NCI-H1694 treated with DMSO at 0.1 percent for 48 hours (cell line): ENCODE measurements at regions not wholly inside any gene's neighbourhood (a gene's known extent, or its start where the extent isn't known, plus 50 kb on each side); places are given as distances from the start of the nearest gene placed in this dataset.

Experiments
- DNase-seq: peaks from one replicate; lab custom pipeline; 2025; lab: John Stamatoyannopoulos, UW

DNA sequence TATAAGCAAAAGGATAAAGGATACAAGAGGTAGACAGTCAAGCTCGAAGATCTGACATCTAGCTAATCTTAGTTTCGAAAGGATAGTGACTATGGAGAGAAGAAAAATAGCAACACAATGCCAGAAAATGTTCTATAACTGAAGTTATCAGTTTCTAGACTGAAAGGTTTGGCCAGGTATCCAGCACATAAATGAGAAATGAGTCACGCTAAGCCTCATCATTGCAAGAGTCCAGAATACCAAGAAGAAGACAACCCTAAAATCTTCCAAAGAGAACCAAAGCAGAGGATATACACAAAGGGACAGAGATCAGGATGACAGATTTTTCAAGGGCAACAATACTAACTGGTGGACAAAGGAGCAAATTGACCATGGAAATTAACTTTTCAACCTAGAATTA, 237.0 kb downstream of the POSTN start:
- DNase-seq = no peak

- no peak for DNase-seq
These were observed 238.0 kb downstream of the POSTN start for GRCh38 chr13:37360556-37360955.

- no peak for DNase-seq
These were observed 241.0 kb downstream of the POSTN start for GRCh38 chr13:37357548-37357947.

GRCh38 chr13:37353911-37354310, 244.7 kb downstream of the POSTN start:
- no peak for DNase-seq

DNA sequence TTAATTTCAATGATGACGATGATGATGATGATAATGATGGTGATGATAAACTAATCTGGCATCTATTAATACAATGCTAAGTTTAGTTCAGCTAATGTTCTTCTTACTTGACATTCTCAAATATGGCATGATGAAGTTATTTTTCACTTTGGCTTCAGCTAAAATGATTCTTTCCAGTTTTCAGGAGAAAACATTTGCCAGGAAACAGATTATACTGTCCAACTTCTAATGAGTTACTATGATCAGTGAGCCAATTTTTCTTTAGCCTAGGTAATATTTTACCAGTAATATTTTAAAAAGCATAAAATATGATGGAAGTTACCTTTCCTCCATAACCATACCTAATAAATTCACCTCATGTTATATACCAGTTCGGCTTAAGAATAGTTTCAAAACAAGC, 245.7 kb upstream of the CSNK1A1L start:
- no peak for DNase-seq

- no peak for DNase-seq
These were observed 244.5 kb upstream of the CSNK1A1L start for GRCh38 chr13:37349916-37350315.

DNA sequence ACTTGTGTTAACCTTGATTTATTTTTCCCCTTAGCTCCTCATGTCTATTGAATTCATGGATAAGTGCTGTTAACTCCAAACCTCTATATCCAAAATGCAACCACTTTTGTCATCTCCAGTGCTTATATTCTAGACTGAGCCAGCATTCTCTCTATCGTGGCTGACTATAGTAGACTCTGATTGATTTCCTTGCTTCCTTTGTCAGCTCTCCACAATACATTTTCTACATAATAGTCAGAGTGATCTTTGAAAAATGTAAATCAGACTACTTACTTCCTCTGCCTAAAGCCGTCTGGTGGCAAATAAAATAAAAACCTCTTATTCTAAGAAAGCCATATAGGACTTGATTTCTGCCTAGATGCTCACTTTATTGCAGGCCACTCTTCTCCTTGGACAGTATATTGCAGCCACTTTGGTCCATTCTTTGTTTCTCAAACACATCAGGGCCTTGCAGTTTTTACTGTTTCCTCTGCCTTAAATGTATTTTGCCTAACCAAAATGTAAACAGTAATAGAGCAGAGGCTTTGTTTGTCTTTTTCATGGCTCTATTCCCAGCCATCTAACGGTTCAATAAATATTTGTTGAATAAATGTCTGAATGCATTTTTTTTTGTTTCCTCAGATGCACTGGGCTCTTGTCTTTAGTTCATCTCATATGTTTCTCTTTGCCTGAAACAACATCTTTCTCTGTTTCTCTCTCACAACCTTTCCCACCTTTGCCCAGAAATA, 243.6 kb upstream of the CSNK1A1L start:
- no peak for DNase-seq

- DNase-seq = no peak
These were observed 240.4 kb upstream of the CSNK1A1L start for GRCh38 chr13:37345869-37346268.

- no peak for DNase-seq
These were observed 239.9 kb upstream of the CSNK1A1L start for GRCh38 chr13:37345391-37345790.

DNA sequence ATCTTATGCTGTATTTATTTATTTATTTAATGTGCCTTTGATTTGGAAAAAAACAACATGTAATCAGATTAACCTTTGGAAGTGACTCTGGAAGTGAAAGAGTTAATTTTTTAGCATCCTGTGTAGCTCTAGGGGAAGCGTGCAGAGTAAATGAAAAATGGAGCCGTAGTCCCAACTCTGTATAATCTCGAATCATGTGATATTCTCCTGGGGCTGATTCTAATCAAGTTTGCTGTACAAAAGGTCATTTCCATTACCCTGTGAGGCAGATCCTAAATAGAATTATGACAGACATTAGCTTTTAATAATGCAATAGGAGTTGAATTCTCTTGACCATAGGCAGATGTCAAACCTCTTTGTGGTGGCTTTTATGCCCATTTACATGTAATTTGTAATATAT, 238.6 kb upstream of the CSNK1A1L start:
- DNase-seq = no peak

GRCh38 chr13:37342205-37342604, 236.7 kb upstream of the CSNK1A1L start:
- DNase-seq = no peak

DNA sequence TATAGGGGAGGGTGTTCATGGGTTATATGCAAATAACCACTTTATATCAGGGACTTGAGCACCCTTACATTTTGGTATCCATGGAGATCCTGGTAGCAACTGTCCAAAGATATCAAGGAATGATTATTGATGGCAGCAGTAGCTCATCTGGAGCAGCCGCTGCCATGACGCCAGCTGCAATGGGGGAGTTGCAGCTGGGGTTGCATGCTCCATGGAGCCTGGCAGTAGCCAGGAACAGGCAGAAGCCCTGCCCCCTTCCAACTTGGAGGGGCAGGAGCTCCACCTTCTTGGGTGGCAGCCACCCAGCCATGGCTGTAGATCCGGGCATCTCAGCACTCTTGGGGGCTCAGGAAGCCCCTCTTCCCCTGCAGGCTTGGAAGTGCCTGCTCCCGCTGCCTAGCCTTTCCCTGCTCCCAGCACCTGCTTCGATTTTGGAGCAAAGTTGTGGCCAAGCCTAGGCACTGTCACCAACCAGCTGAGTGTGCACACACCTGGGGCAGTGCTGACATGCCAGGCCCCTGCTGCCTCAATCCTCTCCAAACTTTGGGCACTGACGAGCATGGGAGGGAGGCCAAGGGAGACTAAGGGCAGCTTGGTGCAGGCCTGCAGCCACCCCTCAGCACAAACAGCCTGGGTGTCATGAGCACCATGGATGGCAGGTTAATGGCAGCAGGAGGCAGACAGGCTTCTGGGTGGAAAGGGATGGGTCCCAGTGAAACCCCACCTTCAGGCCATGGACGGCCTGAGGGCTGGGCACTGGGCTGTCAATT, 235.6 kb upstream of the CSNK1A1L start:
- DNase-seq = no peak

GRCh38 chr13:37339386-37339735, 233.9 kb upstream of the CSNK1A1L start:
- no peak for DNase-seq

DNA sequence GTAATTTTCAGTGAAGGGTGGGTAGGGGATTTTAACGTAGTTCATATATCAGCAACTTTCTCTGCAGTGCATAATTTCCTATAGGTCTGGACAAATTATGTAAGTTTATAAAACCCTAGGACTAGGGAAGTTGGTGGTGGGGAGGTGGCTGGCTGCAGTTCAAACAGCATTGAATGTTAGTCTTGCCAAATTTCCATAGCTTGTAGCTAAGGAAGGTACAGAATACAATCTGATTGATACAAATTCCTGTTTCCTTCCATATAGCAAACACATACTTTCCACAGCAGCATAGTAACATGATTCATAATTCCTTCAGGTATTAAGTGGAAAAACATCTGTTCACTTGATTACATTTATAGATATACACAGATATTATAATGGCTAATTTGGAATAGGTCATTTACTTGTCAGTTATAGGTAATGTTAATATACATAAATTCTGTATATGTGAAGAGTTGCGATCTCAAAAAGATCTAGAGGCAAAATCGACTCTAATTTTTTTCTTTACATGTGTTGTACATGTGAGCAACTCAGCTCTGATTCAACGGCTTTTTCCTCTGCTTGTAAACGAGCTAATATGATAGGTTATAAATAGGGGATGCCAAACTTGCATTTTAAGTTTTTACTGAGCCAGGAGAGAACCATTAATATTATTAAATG, 233.4 kb upstream of the CSNK1A1L start:
- DNase-seq = no peak

- DNase-seq = no peak
These were observed 220.9 kb upstream of the CSNK1A1L start for GRCh38 chr13:37326334-37326733.

DNA sequence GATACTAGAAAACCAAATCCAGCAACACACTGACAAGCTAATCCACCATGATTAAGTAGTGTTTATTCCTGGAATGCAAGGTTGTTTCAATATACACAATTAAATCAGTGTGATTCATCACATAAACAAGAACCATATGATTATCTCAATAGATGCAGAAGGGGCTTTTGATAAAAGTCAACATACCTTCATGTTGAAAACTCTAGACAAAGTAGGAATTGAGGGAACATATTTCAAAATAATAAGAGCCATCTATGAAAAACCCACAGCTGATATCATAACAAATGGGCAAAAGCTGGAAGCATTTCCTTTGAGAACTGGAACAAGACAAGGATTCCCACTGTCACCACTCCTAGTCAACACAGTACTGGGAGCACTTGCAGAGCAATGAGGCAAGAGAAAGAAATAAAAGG, 213.6 kb upstream of the CSNK1A1L start:
- no peak for DNase-seq

DNA sequence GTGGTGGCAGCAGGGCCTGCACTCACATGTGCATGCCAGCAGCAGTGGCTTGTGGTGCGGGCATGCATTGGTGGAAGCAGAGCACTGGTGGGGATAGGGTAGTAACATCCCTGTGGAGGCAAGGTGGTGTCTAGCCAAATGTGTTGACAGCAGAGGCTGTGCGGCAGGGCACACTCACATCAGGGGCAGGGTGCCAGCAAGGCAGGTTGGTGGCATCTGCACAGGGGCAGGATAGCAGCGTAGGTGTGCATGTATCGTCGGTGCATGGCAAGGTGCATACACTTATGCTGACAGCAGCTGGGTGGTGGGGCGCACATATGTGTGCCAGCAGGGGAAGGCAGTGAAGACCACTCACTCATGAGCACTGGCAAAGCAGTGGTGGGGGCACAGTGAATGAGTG, 211.5 kb upstream of the CSNK1A1L start:
- DNase-seq = no peak

DNA sequence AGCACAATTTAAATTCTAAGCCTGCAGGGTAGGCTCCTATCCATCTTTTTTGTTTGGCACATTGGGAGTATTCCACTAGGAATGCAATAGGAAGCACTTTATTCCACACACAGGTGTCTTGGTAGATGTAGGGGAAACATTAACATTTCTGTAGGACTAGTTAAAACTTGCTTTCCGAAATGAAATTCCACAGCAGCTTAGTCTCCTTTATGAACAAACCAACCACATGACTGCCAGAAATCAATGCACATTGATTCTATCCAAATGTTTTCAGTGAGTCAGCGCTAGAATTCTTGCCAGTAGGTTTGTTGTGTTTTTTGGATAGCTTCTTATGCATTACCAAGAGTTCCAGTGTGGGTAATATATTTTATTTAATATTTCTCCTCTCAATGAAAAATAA, 207.9 kb upstream of the CSNK1A1L start:
- no peak for DNase-seq

- DNase-seq = no peak
These were observed 201.5 kb upstream of the CSNK1A1L start for GRCh38 chr13:37306778-37307544.

DNA sequence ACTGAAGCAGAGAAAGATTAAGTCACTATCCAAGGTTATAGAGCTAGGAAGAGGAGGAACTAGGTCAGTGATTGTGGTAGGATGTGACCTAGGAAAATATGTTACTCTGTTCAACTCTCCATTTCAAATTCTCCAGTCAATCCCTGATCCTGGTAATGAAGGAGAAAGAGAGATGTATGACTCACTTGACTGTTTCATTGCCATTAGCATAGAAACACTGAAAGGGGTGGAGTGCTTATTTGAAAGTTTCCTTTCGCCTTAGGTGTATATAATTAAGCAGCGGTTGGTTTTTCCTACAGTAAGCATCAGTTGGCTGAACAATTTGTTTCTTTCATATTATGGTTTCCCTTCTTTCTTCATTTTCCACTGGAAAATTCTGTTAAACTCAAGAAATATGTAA, 198.1 kb upstream of the CSNK1A1L start:
- DNase-seq = no peak

DNA sequence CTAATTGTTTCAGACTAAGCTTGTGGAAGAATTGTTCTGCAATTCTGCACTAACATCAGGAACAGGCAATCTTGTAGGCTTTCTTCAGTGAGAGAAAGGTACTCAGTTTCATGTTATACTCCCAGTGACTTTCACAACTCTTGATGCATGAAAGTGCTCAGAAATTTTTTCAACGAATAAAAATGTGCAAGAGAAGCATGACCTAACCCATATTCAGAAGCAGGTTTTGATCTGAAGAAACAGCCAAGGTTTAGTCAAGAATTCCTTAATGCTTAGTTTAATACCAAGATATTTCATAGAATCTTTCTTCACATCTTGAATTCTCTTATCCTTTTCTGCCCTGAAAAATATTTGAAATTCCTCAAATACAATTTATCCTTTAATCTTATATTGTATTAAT, 197.2 kb upstream of the CSNK1A1L start:
- no peak for DNase-seq

GRCh38 chr13:37295573-37295972, 190.1 kb upstream of the CSNK1A1L start:
- DNase-seq = no peak
